Activated T-cell treated with anti-CD3 and anti-CD28 coated beads, Interleukin-2, amount 50 U/mL, for 24 hours (primary cell): ENCODE measurements at regions not wholly inside any gene's neighbourhood (a gene's known extent, or its start where the extent isn't known, plus 50 kb on each side); places are given as distances from the start of the nearest gene placed in this dataset.

Experiments used
- DNase-seq: peaks from one replicate; pipeline ENCODE4 v3.0.0-alpha.2; 2020
- H3K27ac Mint-ChIP-seq: 2 replicates; pipeline ENCODE4 v1.8.0; 2020; ENCODE audit warnings: mild to moderate bottlenecking, mixed read lengths
- H3K27me3 Mint-ChIP-seq: 2 replicates; pipeline ENCODE4 v1.8.0; 2020; ENCODE audit warnings: mixed read lengths
- H3K36me3 Mint-ChIP-seq: 2 replicates; pipeline ENCODE4 v1.8.0; 2020; ENCODE audit warnings: low read depth, mixed read lengths
- H3K4me1 Mint-ChIP-seq: 2 replicates; pipeline ENCODE4 v1.8.0; 2020; ENCODE audit warnings: low read depth, mixed read lengths
- H3K4me3 Mint-ChIP-seq: 2 replicates; pipeline ENCODE4 v1.8.0; 2020; ENCODE audit warnings: mild to moderate bottlenecking, moderate library complexity, mixed read lengths
- H3K9me3 Mint-ChIP-seq: 2 replicates; pipeline ENCODE4 v1.8.0; 2020; ENCODE audit warnings: mixed read lengths

DNA sequence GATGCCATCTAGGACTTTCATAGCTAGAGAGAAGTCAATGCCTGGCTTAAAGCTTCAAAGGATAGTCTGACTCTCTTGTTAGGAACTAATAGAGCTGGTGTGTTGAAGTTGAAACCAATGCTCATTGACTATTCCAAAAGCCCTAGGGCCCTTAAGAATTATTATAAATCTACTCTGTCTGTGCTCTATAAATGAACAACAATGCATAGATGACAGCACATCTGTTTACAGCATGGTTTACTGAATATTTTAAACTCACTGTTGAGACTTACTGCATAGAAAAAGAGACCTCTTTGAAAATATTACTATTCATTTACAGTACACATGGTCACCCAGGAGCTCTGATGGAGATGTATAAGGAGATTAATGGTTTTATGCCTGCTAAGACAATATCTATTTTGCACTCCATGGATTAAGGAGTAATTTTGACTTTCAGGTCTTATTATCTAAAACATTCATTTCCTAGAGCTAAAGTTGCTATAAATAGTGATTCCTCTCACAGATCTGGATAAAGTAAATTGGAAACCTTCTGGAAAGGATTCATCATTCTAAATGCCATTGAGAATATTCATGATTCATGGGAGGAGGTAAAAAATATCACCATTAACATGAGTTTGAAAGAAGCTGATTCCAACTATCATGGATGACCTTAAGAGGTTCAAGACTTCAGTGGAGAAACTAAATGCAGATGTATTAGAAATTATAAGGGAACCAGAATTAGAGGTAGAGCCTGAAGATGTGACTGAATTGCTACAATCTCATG lies 763.5 kb upstream of the MAP3K7 start:
- Mint-ChIP-seq H3K4me1 (no peaks in the 10 kb centered on the region), H3K27ac (no peak overlapping the region), H3K36me3 (no peaks in the 10 kb centered on the region), H3K27me3 (no peaks in the 10 kb centered on the region), H3K4me3 (no peak overlapping the region), H3K9me3 (no peaks in the 10 kb centered on the region)
- no peak for DNase-seq

DNA sequence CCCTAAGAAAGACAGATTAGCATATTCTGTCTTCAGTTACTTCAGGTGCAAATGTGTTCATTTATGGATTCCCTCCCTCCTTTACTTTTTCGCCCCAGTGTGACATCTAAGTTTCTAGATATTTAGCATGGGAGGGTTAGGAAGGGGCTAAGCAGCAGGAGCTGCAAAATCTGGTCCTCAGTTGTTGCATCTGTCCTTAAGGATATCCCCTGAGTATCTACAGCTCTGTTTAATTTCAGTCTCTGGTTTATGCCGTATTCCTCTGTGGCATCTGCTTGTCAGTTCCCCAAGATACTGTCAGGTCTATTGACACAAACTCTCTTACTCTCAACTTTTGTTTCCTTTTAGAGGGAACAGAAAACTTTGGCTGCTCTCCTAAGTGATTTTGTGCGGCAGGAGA lies 754.6 kb upstream of the MAP3K7 start:
- H3K36me3 Mint-ChIP-seq = no peaks in the 10 kb centered on the region
- H3K4me1 Mint-ChIP-seq = no peaks in the 10 kb centered on the region
- no peak for DNase-seq
- H3K27ac Mint-ChIP-seq = no peak overlapping the region
- no peak overlapping the region for H3K4me3 Mint-ChIP-seq
- no peaks in the 10 kb centered on the region for H3K9me3 Mint-ChIP-seq
- H3K27me3 Mint-ChIP-seq = no peaks in the 10 kb centered on the region

DNA sequence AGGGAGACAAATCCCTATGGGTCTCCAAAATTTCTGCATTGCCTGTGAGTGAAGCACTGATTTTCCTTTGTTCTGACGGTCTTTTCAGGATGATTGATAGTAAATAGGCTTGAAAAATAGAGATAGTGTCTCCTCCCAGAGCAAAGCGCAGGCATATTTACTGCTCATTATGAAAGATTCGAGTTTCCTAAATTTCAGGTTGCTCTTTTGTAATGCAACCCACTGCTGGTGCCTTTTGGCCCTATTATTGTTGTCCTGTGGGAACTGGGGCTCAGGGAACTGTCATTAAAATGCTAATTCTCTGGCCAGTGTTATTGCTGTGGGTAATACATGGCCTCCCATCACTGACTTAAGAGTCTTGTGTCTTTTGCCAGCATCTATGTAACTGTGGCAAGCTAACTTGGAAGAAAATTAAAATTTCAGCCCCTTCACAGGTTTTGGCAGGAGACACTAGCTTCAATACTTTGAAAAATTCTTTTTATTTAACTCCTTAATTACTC lies 754.1 kb upstream of the MAP3K7 start:
- Mint-ChIP-seq H3K27me3 (no peaks in the 10 kb centered on the region), H3K4me3 (no peak overlapping the region), H3K9me3 (no peaks in the 10 kb centered on the region), H3K27ac (no peak overlapping the region), H3K4me1 (no peaks in the 10 kb centered on the region), H3K36me3 (no peaks in the 10 kb centered on the region)
- no peak for DNase-seq

DNA sequence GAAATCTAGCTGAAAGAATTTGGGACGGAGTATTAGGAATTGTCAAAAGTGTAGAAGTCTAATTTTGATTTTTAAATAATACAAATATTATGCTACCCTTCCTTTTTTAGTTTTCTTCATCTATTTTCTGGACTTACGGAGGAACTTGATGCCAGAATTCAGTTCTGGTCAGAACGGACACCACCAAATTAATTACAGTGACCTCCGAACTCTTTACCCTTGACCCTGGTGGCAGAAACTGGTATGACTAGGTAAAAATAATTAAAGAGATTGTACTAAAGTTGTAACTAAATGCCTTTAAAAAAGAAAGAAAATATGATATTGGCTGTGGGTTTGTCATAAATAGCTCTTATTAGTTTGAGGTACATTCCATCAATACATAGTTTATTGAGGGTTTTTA lies 751.1 kb upstream of the MAP3K7 start:
- Mint-ChIP-seq H3K4me3 (no peak overlapping the region), H3K9me3 (peaks cover 4% of the 10 kb centered on the region), H3K36me3 (no peaks in the 10 kb centered on the region), H3K27ac (no peak overlapping the region), H3K4me1 (no peaks in the 10 kb centered on the region), H3K27me3 (no peaks in the 10 kb centered on the region)
- no peak for DNase-seq

DNA sequence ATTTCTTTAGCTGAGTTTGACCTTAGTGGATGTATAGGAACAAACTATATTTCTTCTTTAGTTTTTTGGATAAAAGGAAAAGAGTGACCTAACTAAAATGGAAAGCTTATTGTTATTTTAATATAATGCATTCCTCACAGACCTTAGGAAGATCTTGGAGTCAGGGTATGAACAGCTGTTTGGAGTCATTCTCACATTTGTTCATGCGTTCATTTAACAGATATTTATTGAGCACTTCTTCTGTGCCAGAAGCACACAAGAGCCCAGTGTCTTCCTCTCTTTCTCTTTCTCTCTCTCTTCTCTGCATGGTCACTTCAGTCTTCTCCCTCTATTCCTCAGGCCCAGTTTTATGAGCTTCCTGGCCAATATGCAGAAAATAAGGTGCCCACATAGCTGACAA lies 744.0 kb upstream of the MAP3K7 start:
- no peak for DNase-seq
- Mint-ChIP-seq H3K4me1 (no peaks in the 10 kb centered on the region), H3K4me3 (no peak overlapping the region), H3K27me3 (no peaks in the 10 kb centered on the region), H3K9me3 (peaks cover 4% of the 10 kb centered on the region), H3K36me3 (no peaks in the 10 kb centered on the region), H3K27ac (no peak overlapping the region)

DNA sequence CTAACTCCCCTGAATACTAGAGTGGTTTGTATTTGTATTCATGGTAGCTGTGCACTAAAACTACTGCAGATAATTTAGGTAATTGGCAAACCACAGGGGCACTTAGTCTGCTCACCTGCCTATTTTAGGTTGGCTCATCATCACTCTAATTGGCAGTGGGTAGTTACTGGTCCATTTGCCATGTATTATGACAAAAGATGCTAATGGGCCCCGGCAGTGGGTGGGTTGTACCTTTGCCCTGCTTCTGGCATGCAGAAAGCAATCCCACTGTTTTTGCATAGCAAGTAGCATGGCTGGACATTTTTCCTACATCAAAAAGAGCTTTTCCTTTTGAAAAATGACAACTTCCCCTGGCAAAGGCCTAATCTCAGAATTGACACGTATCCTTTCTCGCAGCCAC lies 741.4 kb upstream of the MAP3K7 start:
- H3K36me3 Mint-ChIP-seq = no peaks in the 10 kb centered on the region
- no peak overlapping the region for H3K27ac Mint-ChIP-seq
- H3K4me1 Mint-ChIP-seq = no peaks in the 10 kb centered on the region
- no peak overlapping the region for H3K4me3 Mint-ChIP-seq
- DNase-seq = no peak
- no peaks in the 10 kb centered on the region for H3K27me3 Mint-ChIP-seq
- H3K9me3 Mint-ChIP-seq = no peaks in the 10 kb centered on the region

DNA sequence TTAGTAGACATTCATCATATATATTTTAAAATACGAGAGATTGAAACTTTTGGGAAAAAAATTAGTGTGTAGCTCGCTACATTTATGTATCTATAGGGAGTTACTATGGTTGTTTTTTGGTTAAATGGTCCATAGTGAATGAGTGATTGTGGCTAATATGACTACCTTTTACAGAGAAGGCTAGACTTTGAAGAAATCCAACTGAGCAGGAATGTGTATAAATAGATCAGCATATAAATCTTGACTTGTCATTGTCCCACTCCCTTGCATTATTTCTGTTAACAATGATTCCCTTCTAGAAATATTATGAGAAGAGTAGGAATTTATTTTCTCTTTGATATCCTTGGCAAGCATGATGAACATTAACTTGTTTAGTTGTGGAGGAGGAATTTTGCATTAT lies 737.8 kb upstream of the MAP3K7 start:
- Mint-ChIP-seq H3K9me3 (no peaks in the 10 kb centered on the region), H3K36me3 (no peaks in the 10 kb centered on the region), H3K4me3 (no peak overlapping the region), H3K4me1 (no peaks in the 10 kb centered on the region), H3K27me3 (no peaks in the 10 kb centered on the region), H3K27ac (no peak overlapping the region)
- DNase-seq = no peak

DNA sequence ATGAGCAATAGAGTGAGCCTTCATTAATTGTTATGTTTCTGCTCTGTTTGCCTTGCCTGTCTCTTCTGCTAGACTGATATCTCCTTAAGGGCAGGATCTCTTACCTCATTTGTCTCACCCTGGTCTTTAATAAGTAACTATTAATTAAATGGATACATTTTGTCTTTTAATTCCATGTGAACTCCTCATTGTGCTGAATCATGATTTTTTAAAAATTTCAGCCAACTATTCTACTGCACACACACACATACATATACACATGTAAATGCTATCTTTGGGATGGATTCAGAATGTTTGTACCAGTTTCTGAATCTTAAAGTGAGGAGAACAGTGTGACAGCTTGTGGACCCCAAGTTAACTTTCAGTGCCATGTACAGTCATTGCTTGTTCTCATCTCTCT lies 731.1 kb upstream of the MAP3K7 start:
- H3K27me3 Mint-ChIP-seq = no peaks in the 10 kb centered on the region
- no peaks in the 10 kb centered on the region for H3K36me3 Mint-ChIP-seq
- H3K27ac Mint-ChIP-seq = no peak overlapping the region
- no peak for DNase-seq
- no peaks in the 10 kb centered on the region for H3K4me1 Mint-ChIP-seq
- no peaks in the 10 kb centered on the region for H3K9me3 Mint-ChIP-seq
- no peak overlapping the region for H3K4me3 Mint-ChIP-seq

DNA sequence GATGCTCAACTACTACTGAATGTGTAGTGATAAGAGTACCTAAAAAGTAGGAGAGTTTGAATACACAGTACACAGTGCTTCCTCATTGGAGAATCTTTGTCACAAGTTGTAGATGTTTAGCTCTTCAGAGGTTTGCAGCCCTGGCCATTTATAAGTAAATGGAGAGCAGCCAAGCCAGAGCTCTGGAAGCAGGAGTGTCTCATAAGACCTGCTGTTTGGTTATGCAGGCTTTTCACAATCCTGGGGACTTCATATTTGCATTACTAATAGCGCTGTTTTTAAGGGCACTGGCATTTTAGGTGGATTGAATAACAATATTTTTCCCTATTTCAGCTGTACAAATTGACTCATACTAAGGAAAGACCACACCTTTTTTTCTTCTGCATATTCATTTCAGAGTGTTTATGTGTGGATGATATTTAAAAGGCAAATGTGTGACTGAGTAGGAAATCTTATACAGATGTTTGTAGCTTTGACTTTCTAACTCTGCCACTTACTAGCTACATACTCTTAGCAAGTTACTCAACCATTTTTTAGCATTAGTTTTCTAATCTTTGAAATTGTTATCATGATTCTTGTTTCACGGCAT lies 730.5 kb upstream of the MAP3K7 start:
- H3K27ac Mint-ChIP-seq = no peak overlapping the region
- H3K4me1 Mint-ChIP-seq = no peaks in the 10 kb centered on the region
- no peaks in the 10 kb centered on the region for H3K27me3 Mint-ChIP-seq
- H3K36me3 Mint-ChIP-seq = no peaks in the 10 kb centered on the region
- no peak for DNase-seq
- H3K4me3 Mint-ChIP-seq = no peak overlapping the region
- H3K9me3 Mint-ChIP-seq = no peaks in the 10 kb centered on the region

DNA sequence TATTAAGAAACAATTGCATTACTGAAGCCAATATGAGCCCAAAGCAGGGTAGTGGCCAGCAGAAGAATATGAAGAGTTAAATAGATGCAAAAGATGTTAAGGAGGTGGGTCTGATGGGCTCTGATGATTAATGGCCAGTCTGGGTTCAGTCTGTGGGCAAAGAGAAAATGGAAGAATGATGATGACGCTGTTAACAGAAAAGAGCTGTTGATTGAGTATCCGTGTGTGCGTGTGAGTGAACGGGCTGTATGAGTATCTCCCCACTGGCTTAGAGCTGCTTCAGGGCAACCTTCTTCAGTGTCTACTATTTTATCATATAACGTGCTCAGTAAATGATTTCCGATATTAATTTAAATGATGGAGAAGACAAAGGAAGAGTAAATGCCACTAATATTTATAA lies 723.3 kb upstream of the MAP3K7 start:
- Mint-ChIP-seq H3K27ac (no peak overlapping the region), H3K9me3 (peaks cover 3% of the 10 kb centered on the region), H3K36me3 (no peaks in the 10 kb centered on the region), H3K4me3 (no peak overlapping the region), H3K27me3 (peaks cover 2% of the 10 kb centered on the region), H3K4me1 (no peaks in the 10 kb centered on the region)
- DNase-seq = no peak

DNA sequence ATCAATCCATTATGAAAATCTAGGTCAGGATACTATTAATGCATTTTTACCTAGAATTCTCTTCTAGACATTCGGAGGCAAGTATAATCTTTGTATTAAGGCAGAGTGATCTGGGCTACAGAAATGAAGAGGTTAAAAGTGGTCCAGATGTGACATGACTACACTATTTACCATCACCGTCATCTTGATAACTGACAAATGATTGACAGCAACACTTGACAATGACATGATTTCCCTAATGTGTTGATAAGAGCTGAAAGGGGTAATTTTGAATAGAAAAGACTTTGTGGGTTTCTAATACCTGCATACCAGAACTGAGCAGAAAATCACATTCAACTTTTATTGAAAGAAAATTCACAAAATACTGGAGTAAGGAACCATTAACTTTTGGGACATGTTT lies 718.9 kb upstream of the MAP3K7 start:
- no peaks in the 10 kb centered on the region for H3K4me1 Mint-ChIP-seq
- H3K36me3 Mint-ChIP-seq = no peaks in the 10 kb centered on the region
- no peak for DNase-seq
- no peak overlapping the region for H3K27ac Mint-ChIP-seq
- peaks cover 2% of the 10 kb centered on the region for H3K27me3 Mint-ChIP-seq
- peaks cover 9% of the 10 kb centered on the region for H3K9me3 Mint-ChIP-seq
- no peak overlapping the region for H3K4me3 Mint-ChIP-seq

DNA sequence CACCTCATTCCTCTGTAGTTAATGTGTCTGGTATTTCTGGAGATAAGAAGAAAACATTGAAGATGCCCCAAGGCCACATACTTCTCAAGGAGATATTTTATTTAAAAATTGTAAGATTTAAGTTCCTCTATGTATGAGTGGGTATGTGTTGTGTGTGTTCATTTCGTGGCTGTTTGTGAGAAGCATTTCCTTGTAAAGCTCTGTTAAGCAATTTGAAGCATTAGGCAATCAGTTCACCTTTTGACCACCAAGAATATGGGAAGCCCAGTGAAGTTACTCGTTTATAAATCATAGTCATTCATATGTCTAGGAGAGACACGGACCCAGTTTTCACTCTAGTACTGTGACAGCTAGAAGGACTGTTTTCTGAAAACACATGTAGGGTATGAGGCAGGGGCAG lies 717.6 kb upstream of the MAP3K7 start:
- Mint-ChIP-seq H3K36me3 (no peaks in the 10 kb centered on the region), H3K4me1 (no peaks in the 10 kb centered on the region), H3K4me3 (no peak overlapping the region), H3K27ac (no peak overlapping the region), H3K27me3 (peaks cover 2% of the 10 kb centered on the region), H3K9me3 (peaks cover 9% of the 10 kb centered on the region)
- DNase-seq = no peak

DNA sequence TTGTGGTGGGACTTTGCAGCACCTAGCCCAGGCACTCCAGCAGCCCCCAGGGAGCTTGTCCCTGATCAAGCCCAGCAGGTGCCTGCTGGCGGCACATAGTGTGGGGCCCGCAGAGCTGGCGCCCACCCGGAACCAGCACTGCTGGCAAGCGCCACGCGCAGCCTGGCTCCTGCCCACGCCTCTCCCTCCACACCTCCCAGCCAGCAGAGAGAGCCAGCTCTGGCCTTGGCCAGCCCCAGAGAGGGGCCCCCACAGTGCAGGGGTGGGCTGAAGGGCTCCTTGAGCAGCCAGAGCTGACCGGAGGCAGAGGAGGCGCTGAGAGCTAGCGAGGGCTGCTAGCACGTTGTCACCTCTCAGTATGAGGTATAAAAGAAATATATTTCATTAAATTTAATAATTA lies 716.5 kb upstream of the MAP3K7 start:
- H3K9me3 Mint-ChIP-seq = peaks cover 7% of the 10 kb centered on the region
- no peak overlapping the region for H3K27ac Mint-ChIP-seq
- no peaks in the 10 kb centered on the region for H3K27me3 Mint-ChIP-seq
- no peak for DNase-seq
- H3K4me3 Mint-ChIP-seq = no peak overlapping the region
- H3K36me3 Mint-ChIP-seq = no peaks in the 10 kb centered on the region
- no peaks in the 10 kb centered on the region for H3K4me1 Mint-ChIP-seq

DNA sequence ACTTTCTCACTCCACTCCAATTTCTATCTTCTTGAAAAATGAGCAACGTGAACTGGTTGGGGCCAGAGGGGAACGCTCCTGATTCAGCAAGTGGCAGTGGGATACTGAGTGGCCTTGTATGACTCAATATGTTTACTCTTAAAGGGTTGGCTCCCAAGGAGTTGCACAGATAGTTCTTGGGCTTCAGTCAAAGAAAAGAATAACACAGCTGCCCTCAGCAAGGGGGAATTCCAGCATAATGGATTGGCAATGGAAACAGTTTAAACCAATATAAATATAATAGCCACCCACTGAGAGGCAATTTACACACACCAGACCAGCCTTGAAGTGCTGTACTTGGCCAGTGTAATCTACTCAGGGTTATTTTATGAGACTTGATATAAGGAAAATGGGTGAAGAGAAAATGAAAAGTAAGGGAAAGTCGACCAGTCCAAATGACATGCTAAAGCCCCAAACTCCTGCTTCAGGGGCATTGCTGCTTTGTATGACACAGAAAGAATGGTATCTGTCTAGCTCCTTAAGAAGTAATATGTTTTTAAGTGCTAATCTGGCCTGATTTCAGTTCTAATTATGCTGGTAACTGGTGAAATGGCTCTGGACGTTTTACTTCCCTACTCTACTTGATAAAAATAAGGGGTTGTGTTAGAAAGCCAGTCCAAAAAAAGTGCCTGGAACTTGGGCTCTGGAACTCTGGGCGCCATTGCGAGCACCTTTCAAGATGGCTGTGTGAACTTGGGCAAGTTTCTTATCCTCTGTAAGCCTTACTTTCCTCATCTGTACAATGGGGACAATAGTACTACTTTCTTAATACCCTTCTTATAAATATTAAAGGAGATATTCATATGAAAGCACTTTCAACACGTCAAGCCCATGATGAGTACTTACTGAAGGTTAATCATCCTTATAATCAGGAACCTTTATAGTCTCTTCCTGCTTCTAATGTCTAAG lies 712.9 kb upstream of the MAP3K7 start:
- Mint-ChIP-seq H3K36me3 (no peaks in the 10 kb centered on the region), H3K27ac (no peak overlapping the region), H3K27me3 (no peaks in the 10 kb centered on the region), H3K9me3 (peaks cover 9% of the 10 kb centered on the region), H3K4me1 (no peaks in the 10 kb centered on the region), H3K4me3 (no peak overlapping the region)
- no peak for DNase-seq
